ENCODE measurements at regions not wholly inside any gene's neighbourhood (a gene's known extent, or its start where the extent isn't known, plus 50 kb on each side); places are given as distances from the start of the nearest gene placed in this dataset.

DNA sequence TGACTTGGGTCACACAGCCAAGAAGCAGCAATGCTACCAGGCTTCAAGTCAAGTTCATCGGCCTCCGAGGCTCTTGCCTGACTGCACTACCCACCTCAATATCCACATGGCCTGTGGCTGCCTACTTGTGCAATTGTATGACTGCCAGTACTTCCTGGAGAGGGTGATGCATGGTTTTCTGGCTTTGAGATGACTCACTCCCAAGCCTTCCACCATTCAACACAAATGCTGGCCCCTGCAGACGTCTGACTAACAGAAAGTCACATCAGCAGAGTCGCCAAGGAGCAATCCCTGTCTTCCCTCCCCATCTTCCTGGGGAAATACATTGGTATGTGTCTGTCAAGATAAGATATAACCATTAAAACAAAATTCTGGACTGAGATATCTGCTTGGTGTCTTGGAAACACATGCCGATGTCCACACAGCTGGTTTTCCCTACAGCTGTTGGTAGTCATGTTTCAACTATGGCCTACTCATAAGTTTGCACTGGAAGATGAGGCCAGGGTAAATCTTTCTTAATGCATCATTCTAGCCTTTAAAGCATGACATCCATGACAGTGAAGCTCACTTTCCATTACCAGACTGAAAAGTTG lies 79.6 kb upstream of the SPATA12 start:
- ChIA-PET POLR2A (no interaction called here), CTCF (interaction anchor here (0.8 to 2.6 kb wide), 10 partner anchors 8 to 1154 kb away, joined by 3 to 16 read pairs (median 4); partner anchors contain the start of gene ARHGEF3)
- TF ChIP-seq, protein P1, sequence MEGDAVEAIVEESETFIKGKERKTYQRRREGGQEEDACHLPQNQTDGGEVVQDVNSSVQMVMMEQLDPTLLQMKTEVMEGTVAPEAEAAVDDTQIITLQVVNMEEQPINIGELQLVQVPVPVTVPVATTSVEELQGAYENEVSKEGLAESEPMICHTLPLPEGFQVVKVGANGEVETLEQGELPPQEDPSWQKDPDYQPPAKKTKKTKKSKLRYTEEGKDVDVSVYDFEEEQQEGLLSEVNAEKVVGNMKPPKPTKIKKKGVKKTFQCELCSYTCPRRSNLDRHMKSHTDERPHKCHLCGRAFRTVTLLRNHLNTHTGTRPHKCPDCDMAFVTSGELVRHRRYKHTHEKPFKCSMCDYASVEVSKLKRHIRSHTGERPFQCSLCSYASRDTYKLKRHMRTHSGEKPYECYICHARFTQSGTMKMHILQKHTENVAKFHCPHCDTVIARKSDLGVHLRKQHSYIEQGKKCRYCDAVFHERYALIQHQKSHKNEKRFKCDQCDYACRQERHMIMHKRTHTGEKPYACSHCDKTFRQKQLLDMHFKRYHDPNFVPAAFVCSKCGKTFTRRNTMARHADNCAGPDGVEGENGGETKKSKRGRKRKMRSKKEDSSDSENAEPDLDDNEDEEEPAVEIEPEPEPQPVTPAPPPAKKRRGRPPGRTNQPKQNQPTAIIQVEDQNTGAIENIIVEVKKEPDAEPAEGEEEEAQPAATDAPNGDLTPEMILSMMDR (IDR thresholded peaks at IDR 0.05; ENCODE audit: insufficient read depth, low read depth, low read length) = no peak
- Histone ChIP-seq H3K27me3 (ENCODE audit: control insufficient read depth, insufficient read depth, low read length) (no peaks in the 10 kb centered on the region), H3K4me3 (ENCODE audit: low read depth, low read length) (no peak overlapping the region), H3K36me3 (ENCODE audit: control insufficient read depth, insufficient read depth, low read length) (no peaks in the 10 kb centered on the region)
- DNase-seq (ENCODE audit: low read depth) = peak; percentile 90

DNA sequence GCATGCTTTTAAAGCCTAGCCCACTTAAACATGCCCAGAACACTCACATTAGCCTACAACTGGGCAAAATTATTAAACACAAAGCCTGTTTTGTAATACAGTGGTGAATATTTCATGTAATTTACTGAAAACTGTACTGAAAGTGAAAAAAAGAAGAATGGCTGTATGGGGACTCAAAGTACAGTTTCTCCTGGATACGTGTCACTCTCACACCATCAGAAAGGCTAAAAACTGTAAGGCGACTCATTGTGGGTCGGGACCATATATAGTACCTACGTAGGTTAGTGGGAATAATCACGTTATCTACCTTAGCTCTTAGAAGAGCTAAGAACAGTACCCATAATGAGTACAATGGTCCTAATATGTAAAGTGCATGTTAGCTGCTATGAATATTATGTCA lies 80.2 kb upstream of the SPATA12 start:
- ChIA-PET CTCF (interaction anchor here (1.0 to 2.6 kb wide), 5 partner anchors 9 to 277 kb away, joined by 3 to 16 read pairs (median 5); no protein-coding TSS in a partner anchor), POLR2A (no interaction called here)
- TF ChIP-seq, protein P1 (IDR thresholded peaks at IDR 0.05; ENCODE audit: insufficient read depth, low read depth, low read length) = no peak
- DNase-seq (ENCODE audit: low read depth) = no peak
- no peaks in the 10 kb centered on the region for H3K36me3 ChIP-seq (ENCODE audit: control insufficient read depth, insufficient read depth, low read length)
- no peak overlapping the region for H3K4me3 ChIP-seq (ENCODE audit: low read depth, low read length)
- H3K27me3 ChIP-seq (ENCODE audit: control insufficient read depth, insufficient read depth, low read length) = no peaks in the 10 kb centered on the region

DNA sequence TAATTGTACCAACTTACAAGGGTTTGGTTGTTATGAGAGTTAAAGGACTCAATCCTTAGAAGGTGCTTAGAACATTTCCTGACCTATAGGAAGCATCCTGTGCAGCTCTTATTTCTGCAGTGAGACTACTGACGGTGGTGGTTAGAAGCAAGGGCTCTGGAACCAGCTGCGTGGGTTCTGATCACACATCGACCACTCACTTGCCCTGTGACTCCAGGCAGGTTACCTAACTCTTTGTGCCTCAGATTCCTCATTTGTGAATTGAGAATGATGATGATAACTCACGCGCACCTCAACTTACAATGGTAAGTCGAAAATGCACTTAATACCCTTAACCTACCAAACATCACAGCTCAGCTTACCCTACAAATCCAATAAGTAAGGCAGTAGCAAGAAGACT lies 80.7 kb upstream of the SPATA12 start:
- DNase-seq (ENCODE audit: low read depth) = no peak
- ChIA-PET POLR2A (no interaction called here), CTCF (interaction anchor here (1.0 to 2.6 kb wide), 5 partner anchors 9 to 277 kb away, joined by 3 to 16 read pairs (median 3); no protein-coding TSS in a partner anchor)
- Histone ChIP-seq H3K27me3 (ENCODE audit: control insufficient read depth, insufficient read depth, low read length) (no peaks in the 10 kb centered on the region), H3K36me3 (ENCODE audit: control insufficient read depth, insufficient read depth, low read length) (no peaks in the 10 kb centered on the region), H3K4me3 (ENCODE audit: low read depth, low read length) (no peak overlapping the region)
- TF ChIP-seq, protein P1 (IDR thresholded peaks at IDR 0.05; ENCODE audit: insufficient read depth, low read depth, low read length) = no peak

DNA sequence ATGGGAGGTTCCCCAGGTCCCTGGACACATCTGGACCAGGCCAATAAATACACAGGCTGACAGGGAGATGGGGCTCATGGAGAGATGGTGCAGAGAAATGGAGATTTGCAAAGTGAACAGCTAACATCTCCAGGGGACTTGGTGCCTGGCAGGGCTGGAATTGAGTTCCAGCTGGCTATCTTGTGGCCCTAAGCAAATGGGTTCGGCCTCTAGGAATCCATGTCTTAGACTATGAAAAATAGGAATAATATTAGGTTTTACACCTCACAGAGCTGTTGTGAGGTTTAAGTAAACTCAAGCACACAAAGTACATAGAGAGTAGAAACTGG lies 82.9 kb upstream of the SPATA12 start:
- ChIA-PET POLR2A (no interaction called here), CTCF (interaction anchor here (0.6 to 1.0 kb wide), 3 partner anchors 10 to 275 kb away, joined by 3 to 5 read pairs (median 4); no protein-coding TSS in a partner anchor)
- H3K27me3 ChIP-seq (ENCODE audit: control insufficient read depth, insufficient read depth, low read length) = no peaks in the 10 kb centered on the region
- no peak for DNase-seq (ENCODE audit: low read depth)
- H3K4me3 ChIP-seq (ENCODE audit: low read depth, low read length) = no peak overlapping the region
- H3K36me3 ChIP-seq (ENCODE audit: control insufficient read depth, insufficient read depth, low read length) = no peaks in the 10 kb centered on the region
- TF ChIP-seq, protein P1 (IDR thresholded peaks at IDR 0.05; ENCODE audit: insufficient read depth, low read depth, low read length) = no peak

DNA sequence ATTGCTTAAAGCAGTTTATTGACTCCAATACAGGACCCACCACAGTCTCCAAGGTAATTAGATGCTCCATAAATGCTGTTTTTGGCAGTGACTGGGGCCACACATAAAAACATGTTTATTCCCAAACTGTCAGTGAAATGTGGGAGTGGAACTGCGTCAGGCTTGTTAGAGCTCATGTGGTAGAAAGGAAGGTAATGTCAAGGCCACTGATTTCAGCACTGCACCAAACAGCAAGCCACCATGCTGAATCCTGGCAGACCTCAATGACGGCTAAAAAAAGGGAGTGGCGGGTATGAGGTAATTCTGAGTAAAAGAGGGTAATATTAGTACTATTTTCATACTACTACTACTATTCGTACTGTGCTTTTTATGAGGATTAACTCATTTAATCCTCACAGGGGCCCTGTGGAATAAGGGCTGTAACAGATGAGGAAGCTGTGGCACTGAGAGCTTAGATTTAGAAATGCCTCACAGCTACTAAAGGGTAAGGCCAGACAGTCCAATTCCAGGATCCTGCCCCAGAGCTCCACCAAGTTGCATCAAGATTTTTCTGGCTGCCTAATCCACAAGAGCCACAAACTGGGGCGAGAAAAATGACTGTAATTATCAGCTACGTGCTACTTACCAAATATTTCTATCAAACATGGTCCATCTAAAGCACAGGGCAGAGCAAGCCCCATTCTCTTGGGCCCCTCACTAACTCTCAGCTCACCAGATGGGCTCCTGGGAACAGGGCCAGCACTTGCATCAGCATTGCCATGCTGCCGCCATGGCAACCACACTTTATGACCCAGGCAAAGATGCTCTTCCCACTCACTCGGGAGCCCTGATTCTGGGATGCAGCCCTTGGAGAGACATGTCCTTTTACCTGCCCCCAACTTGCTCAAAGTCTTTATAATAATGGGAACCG lies 83.6 kb upstream of the SPATA12 start:
- TF ChIP-seq, protein P1 (IDR thresholded peaks at IDR 0.05; ENCODE audit: insufficient read depth, low read depth, low read length) = no peak
- Histone ChIP-seq H3K27me3 (ENCODE audit: control insufficient read depth, insufficient read depth, low read length) (no peaks in the 10 kb centered on the region), H3K36me3 (ENCODE audit: control insufficient read depth, insufficient read depth, low read length) (no peaks in the 10 kb centered on the region), H3K4me3 (ENCODE audit: low read depth, low read length) (no peak overlapping the region)
- ChIA-PET POLR2A (no interaction called here), CTCF (interaction anchor here (0.6 to 1.0 kb wide), 4 partner anchors 11 to 274 kb away, joined by 3 to 5 read pairs (median 4); no protein-coding TSS in a partner anchor)
- peak; percentile 36 for DNase-seq (ENCODE audit: low read depth)
